ENCODE measurements at regions not wholly inside any gene's neighbourhood (a gene's known extent, or its start where the extent isn't known, plus 50 kb on each side); places are given as distances from the start of the nearest gene placed in this dataset.

GRCh38 chrX:131762802-131763234 lies 218.9 kb downstream of the OR13H1 start:
- no peak for TF ChIP-seq TOX (CRISPR knock-in tag; IDR thresholded peaks at IDR 0.05; ENCODE audit: borderline replicate concordance)
- TF ChIP-seq ZFP3 (CRISPR knock-in tag; IDR thresholded peaks at IDR 0.05): no peak
- no peak for TF ChIP-seq ZFP30 (CRISPR knock-in tag; IDR thresholded peaks at IDR 0.05)
- no peak for TF ChIP-seq PPARA (CRISPR knock-in tag; IDR thresholded peaks at IDR 0.05; ENCODE audit: borderline replicate concordance)
- peak; percentile 94 for ATAC-seq

- TF ChIP-seq ZNF8 (CRISPR knock-in tag; IDR thresholded peaks at IDR 0.05) (no peak), CSRNP3 (CRISPR knock-in tag; IDR thresholded peaks at IDR 0.05) (no peak)
- peak; percentile 90 for ATAC-seq
Measured at GRCh38 chrX:131763674-131764073, 219.8 kb downstream of the OR13H1 start.

- ATAC-seq: peak; percentile 10; the same call in 1 of the 3 replicates
- TF ChIP-seq RARB (CRISPR knock-in tag; IDR thresholded peaks at IDR 0.05) (no peak), CSDC2 (CRISPR knock-in tag; IDR thresholded peaks at IDR 0.05) (no peak), CREB5 (CRISPR knock-in tag; IDR thresholded peaks at IDR 0.05; ENCODE audit: low read depth) (no peak), SNAI2 (CRISPR knock-in tag; IDR thresholded peaks at IDR 0.05) (no peak), TOX (CRISPR knock-in tag; IDR thresholded peaks at IDR 0.05; ENCODE audit: borderline replicate concordance) (no peak), ESRRG (CRISPR knock-in tag; IDR thresholded peaks at IDR 0.05) (no peak), ZNF70 (CRISPR knock-in tag; IDR thresholded peaks at IDR 0.05) (no peak), OSR1 (CRISPR knock-in tag; IDR thresholded peaks at IDR 0.05) (no peak), BACH2 (CRISPR knock-in tag; IDR thresholded peaks at IDR 0.05; ENCODE audit: borderline replicate concordance) (no peak), ZNF8 (CRISPR knock-in tag; IDR thresholded peaks at IDR 0.05) (no peak), GLIS3 (CRISPR knock-in tag; IDR thresholded peaks at IDR 0.05) (no peak), TSHZ2 (CRISPR knock-in tag; IDR thresholded peaks at IDR 0.05) (no peak)
Measured at GRCh38 chrX:131764216-131764615, 220.3 kb downstream of the OR13H1 start.

GRCh38 chrX:131778269-131779218 lies 234.7 kb downstream of the OR13H1 start:
- ATAC-seq: peak; percentile 87
- no peak for TF ChIP-seq POU6F1 (CRISPR knock-in tag; IDR thresholded peaks at IDR 0.05; ENCODE audit: borderline replicate concordance, low read depth)
- no peak for TF ChIP-seq ZNF70 (CRISPR knock-in tag; IDR thresholded peaks at IDR 0.05)
- TF ChIP-seq TSHZ2 (CRISPR knock-in tag; IDR thresholded peaks at IDR 0.05): no peak
- no peak for TF ChIP-seq ISL1 (CRISPR knock-in tag; IDR thresholded peaks at IDR 0.05)
- no peak for TF ChIP-seq RARB (CRISPR knock-in tag; IDR thresholded peaks at IDR 0.05)

Data from SK-N-SH treated with all-trans-retinoic acid at 6 μM for 48 hours (cell line).